ENCODE measurements at regions not wholly inside any gene's neighbourhood (a gene's known extent, or its start where the extent isn't known, plus 50 kb on each side); places are given as distances from the start of the nearest gene placed in this dataset.
A peak's percentile ranks its signal among the peaks of the same experiment; 100 is the strongest.
"Not testable (repeated sequence)": the region's sequence is repeated elsewhere in the genome, so short reads cannot be mapped to it uniquely, and the experiment has no call there.

DNA sequence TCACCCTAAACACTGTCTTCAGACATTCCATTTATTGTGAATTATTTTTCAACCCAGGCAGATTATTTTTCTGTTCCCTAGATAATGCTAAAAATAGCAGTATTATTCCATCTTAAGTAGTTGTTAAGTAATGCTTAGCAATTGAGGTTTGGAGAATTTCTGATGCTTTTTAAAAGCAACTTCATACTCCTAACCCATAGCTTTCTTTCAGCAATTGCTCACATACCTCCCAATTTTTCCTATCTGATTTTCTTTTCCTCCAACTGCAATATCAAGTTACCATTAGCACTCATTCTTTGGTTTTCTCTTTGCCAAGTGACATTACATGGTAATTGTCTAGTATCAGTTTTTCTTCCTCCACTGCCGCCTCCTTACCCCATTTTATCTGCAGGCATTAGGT lies 104.7 kb downstream of the GPR85 start:
- no peak for DNase-seq

DNA sequence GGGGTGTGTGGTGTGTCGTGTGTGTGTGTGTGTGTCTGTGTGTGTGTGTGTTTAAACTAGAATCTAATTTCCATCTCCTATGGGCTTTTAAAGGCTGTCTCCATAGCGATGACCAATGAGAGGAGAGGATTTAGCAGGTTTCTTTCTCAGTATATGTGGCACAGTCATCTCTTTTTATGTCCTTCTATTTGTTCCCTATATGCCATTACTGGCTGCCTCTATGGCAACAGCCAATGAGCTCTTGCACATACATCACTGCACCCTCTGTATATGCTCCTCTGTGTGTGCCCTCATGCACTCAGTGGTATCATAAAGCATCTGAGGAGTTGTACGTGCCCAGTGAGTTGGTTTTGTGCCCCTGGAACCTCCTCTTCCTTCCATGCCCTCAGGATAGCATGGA lies 107.6 kb downstream of the GPR85 start:
- not testable (repeated sequence) for DNase-seq

DNA sequence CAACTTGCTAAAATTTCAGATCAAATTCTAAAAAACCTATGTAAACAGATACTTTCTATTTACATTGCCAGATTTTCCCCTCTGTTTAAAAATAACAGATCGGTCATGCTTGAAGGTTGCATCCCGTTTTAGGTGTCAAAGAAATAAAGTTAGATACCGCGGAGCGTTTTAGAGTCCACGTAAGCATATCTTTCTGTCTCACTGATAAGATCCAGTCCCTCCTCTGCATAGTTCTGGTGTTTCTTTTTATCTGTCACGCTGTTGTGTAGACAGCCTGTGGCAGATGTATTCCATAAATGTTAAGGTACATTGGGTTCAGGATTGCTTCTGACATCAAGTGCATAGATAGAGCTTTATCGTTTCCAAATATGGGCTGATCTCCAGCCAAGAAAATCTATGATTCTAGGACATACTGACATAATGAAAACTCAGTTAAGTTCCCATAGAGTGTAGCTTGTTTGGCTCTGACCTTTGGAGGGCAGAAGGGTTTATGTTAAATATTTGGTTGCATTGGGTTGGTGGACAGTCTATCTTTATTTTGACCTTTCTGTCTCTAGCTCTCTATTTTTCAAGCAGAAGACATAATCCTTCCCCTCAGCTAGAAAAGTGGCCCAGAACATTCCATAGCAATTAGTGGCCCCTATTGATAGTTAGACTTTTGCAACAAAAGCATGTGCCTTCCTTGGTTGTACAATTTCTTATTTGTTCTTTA lies 109.2 kb downstream of the GPR85 start:
- not testable (repeated sequence) for DNase-seq

DNA sequence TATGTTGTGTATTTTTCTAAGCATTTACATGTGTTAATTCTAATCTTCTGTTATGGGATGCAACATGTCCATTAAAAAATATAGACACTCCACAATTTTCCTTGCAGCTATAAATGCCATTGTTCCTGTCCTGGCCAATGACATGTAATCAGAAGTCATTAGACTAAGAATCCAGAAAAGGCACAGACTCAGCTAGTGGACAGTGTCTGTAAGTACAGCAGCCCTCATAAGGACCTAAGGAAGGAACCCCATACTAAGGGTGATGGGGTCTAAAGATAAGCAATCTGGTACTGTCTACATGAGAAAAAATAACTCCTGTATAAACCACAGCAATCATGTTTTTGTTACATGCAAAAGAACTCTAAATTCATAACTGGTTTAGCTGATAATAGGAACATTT lies 115.9 kb downstream of the GPR85 start:
- DNase-seq = no peak

DNA sequence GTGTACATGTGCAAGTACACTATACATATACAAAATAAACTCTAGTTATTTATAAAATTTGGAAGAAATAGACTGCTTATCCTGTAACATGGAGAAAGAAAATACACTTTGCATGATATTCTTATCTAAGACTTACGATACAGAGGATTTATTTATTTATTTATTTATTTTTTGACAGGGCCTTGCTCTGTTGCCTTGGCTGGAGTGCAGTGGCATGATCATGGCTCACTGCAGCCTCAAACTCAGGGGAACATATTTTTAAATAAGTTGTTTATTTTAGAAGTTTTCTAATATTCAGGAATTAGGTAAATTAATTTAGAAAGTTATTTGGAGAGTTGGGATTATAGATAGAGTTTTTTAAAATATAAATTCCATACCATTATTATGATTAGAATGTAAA lies 116.7 kb downstream of the GPR85 start:
- DNase-seq = no peak

DNA sequence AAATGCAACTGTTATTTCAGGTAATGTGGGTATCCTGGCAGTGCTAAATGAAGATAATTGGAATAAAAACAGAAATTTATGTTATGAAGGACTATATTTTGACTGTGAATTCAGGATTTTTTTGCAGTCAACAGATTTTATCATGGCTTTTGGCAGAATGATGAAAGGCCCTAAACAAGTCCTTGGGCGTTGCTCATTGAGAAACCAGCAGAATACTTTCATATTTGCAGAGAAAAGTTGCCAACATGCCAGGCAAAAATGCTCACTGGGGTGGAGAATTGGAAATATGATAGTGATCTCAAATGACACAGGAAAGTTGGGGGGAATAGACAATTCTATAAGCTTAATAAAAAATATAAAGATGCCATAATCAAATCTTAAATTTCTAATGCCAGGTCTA lies 121.1 kb downstream of the GPR85 start:
- no peak for DNase-seq

DNA sequence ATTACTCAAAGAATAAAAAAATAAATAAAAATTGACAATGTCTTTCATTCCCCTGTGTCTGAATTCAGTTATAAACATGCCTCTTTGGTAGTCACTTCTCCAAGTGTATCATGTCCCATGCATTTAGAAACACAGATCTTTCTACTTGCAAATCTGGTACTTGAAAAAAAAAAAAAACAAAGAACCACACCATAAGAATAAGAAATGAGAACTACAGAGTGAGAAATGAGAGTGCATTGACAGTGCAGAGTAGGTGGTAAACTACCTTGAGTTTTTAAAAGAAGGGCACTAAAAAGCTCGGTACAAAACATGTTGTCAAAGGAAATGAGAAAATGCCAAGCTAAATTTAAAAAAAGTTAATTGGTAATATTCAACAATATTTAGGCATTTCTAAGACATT lies 123.0 kb downstream of the GPR85 start:
- DNase-seq = no peak

DNA sequence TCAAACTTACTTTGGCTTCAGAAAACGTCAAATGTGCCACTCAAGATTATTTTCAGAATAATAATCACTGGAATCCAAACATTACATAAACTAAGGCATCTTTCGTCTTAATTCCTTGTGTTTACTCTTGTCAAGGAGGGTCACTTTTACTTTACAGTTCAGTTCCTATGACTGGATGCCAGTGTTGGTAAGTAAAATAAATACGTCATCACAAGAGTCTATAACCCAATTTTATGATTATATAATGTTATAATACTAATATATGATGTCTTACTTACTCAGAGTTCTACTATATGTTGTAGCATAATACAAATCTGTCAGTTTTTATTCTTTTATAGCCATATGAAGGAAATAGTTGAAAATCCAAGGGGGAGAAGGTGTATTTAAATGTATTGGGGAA lies 123.8 kb downstream of the GPR85 start:
- no peak for DNase-seq

DNA sequence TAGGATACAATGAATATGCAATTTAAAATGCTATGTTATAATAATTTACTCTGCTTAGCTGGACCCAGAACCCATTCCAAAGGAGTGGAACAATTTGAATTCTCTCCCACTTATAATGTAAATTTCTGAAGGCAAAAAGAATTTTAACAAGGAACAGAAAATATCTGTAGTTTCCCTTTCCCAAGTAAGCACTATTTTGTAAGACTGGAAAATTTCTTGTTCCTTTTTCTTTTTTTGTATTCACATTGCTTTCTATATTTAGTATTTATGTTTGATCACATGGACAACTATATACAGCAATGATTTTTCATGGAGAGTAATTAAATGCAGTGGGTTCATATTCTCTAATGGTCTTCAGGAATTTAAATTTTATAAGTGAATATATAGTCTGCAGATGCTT lies 127.4 kb downstream of the GPR85 start:
- DNase-seq = no peak

DNA sequence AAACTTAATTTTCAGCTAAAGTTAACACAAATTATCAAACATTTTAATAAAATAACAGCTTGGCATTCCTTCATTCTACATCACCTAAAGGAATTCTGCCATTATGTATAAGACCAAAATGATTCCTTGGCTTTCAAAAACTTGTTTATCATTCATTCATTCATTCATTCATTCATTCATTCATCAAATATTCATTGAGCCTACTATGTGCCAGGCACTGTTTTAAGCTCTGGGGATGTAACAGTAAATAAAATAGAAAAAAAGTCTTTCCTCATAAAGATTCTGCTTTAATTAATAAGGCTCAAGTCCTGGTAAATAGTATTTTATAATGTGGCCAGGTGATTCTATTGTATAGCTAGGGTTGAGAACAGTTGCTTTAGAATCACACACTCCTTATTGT lies 127.9 kb downstream of the GPR85 start:
- DNase-seq = no peak

DNA sequence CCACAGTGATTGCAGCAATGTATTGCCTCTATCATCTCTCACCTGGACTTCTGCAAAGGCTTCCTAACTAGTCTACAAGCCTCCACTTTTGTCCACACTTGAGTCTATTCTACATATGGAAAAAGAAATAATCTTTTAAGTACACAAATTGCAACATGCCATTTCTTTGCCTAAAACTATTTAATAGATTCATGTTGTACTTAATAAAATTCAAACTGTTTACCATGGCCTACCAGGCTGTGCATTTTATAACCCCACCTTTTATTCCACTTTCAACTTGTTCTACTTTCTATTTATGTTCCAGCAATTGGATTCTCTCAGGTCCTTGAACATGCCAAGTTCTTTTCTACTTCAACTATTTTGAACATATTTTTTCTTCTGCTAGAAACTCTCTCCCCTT lies 128.7 kb downstream of the GPR85 start:
- no peak for DNase-seq

DNA sequence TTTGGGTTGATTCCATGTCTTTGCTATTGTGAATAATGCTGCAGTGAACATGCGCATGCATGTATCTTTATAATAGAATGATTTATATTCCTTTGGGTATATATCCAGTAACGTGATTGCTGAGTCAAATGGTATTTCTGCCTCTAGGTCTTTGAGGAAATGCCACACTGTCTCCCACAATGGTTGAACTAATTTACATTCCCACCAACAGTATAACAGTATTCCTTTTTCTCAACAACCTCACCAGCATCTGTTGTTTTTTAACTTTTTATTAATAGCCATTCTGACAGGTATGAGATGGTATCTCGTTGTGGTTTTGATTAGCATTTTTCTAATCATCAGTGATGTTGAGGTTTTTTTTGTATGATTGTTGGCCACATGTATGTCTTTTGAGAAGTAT lies 133.6 kb downstream of the GPR85 start:
- DNase-seq = not testable (repeated sequence)

DNA sequence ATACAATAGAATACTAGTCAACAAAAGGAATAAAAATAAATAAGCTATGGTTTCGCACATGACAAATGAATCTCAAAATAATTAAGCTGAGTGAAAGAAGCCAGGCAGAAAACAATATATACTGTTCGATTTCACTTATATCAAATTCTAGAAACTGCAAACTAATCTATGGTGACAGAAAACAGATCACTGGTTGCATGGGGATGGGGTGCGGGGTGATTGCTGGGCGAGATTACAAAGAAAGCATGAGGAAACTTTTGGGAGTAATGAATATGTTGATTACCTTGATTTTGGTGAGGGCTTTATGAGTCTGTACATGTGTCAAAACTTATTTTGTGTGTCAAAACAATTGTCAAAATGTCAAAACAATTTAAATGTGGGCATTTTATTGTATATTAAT lies 135.6 kb downstream of the GPR85 start:
- DNase-seq = no peak

DNA sequence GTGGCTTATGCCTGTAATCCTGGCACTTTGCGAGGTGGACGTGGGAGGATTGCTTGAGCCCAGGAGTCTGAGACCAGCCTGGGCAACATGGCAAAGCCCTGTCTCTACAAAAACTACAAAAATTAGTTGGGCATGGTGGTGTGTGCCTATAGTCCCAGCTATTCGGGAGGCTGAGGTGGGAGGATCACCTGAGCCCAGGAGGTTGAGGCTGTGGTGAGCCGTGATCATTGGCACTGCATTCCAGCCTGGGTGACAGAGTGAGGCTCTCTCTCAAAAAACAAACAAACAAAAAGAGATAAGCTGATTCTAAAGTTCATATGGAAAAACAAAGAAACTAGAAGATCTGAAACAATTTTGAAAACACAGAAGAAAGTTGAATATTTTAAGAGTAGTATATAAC lies 136.9 kb downstream of the GPR85 start:
- DNase-seq = not testable (repeated sequence)

DNA sequence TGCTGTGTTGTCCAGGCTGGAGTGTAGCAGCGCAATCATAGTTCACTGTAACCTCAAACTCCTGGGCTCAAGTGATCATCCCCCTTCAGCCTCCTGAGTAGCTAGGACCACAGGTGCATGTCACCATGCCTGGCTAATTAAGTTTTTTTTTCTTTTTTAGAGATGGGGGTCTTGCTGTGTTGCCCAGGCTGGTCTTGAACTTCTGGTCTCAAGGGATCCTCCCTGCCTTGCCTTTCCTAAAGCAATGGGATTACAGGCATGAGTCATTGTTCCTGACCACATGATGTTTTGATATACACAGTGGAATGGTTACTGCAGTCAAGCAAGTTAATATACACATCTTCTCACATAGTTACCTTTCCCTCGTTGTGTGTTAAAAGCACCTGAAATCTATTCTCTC lies 140.3 kb downstream of the GPR85 start:
- DNase-seq = no peak

DNA sequence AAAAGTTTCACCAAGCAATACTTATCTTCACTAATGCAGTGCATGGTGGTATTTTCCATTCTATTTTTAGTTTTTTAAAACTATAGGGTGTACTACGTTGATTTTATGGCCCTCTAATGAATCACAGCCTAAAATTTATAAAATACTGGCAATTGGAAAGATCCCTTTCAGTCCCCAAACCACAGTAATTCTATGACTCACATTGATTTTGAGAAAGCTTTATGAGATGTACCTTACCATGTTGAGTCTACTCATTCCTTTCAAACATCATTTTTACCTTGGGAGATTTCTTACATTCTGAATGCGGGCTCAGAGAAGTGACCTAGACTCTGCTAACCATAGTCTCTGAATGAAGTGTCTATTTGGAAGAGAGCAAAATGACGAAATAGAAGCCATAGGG lies 141.6 kb downstream of the GPR85 start:
- no peak for DNase-seq

DNA sequence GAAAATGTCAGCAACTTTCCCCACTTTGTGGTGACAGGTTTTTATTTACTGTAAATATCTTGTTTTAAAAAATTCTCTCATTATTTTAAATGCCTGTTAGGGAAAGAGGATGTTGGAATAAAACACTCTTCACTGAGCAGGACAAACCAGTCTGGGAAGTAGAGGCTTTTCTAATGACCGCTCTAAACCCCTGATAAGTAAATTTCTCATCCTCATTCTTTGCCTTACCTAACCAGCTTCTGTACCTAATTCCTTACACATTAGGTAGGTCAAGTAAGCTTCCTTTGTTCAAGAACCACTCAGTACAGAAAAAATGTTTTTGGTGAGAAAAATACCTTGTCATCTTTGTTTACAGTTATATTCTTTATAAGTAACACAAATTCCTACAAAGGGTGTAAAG lies 143.6 kb downstream of the GPR85 start:
- no peak for DNase-seq

DNA sequence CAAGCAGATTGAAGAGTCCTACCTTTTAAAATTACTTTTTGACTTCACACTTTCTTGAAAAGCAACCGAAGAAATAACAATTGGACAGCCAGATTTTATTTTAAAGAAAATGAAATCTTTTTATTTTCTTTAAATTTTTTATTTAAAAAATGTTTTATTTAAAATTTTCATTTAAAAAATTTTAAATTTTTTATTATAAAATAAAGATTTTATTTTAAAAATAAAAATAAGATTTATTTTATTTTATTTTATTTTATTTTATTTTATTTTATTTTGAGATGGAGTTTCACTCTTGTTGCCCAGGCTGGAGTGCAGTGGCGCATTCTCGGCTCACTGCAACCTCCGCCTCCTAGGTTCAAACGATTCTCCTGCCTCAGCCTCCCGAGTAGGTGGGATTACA lies 144.5 kb downstream of the GPR85 start:
- not testable (repeated sequence) for DNase-seq

DNA sequence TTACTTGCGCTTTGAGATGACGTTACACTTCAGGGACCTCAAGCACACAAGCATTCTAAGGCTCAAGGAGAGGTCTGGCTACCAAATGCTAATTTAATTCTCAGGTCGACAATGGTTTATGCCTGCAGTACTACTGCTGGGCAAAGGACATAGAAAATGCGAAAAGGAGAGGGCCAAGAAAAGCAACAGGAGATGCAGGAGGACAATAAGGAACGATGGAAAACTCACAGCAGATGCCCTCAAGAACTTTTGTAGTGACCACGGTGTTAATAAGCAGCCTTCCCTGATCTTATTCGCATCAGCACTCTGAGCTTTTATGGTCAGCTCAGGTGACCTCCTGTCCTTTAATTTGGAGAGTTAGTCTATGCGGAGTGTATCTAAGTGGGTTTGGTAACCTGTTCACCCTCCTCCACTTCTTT lies 146.3 kb downstream of the GPR85 start:
- no peak for DNase-seq

DNA sequence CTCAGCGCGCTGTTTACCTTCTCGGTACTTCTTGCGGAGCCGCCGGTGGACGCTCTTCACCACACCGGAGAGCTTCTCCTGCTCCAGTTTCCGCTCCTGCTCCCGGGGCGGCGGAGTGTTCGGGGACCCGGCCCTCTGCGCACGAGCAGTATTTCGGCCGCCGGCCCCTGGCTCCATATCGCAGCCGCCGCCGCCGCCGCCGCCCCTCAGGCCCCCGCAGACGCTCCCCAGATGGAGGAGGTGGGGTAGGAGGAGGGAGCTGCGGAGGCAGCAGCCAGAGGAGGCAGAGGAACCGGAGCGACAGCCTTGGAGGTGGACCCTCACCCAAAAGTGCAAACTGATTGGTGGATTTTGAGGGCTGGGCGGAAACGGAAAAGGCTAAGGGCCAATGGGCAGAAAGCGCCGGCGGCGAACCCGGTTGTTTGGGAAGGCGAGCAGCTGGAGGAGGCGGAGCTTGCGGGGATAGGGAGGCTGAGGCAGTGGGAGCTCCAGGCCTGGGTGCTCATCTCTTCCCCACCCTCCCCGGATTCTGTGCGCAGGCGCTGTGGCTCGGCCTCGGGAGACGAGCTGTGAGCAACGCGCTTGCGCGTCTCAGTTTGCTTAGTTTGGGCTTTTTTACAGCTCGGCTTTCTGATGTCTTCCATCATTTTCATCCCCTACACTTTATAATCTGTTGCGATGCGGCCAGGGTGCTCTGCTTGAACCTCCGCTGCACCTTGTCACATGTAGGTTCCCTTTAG lies 146.9 kb downstream of the GPR85 start:
- peak; percentile 95 for DNase-seq

DNA sequence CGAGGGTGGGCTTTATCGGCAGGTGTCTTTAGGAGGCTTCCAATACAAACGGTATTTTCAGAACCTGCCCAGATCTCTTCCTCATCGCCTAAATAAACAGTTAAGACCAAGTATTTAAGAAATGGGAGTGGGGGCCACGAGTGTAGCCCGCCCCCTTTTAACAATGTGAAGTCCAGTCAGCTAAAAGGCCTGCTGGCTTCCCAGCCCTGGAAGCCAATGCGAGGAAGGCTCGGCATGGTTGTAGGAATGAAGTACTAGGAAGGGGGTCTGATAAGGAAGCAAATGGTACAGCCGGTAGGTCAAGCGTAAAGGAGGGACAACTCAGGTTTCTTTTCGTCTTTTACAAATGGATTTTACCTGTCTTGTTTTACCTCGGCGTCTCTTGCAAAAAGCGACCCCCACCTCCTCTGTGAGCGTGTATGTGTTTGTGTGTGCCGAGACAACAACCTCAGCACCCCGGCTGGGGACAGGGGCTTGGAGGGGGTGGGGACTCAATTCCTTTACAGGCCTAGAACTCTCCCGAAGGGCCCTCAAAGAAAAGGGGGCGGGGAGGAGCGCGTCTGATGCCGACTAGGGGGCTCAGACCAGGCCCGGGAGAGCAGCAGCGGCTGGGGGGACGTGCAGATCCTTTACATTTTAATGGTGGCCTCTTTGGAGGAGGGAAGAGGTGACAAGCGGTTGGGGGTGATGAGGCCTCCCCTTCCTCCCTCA lies 147.6 kb downstream of the GPR85 start:
- DNase-seq = no peak

DNA sequence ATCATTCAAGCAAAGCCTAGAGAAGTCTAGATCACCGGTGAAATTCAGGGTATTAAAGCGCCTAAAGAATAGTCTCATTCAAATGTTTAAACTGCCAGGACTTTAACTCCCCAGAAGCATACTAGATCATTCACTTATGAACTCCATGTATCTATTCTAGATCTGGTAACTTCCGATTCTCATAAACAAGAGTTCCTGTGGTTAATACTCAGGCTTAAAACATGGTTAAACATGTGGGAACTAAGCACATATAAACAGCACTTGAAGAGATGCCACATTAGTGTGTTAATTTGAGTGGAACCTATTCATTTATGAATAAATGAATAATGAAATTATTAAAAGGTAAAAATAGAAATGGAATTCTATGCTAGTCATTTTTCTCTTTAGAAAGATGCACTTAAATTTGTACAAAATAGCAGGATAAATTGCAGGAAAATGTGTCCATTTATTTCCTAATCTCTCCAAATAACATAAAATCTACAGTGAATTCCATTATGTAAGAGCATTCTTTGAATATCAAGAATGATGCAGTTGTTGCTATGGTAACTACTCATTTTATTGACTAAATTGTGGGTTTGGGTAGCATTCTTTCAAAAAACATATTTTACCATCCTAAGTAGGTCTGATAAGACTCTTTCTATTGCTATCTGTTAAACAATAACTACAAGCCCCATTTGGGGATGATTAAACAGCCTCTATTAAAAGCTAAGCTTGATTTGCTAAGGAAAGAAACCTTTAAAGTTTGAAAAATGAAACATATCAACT lies 147.6 kb upstream of the TMEM168 start:
- DNase-seq = peak; percentile 48

DNA sequence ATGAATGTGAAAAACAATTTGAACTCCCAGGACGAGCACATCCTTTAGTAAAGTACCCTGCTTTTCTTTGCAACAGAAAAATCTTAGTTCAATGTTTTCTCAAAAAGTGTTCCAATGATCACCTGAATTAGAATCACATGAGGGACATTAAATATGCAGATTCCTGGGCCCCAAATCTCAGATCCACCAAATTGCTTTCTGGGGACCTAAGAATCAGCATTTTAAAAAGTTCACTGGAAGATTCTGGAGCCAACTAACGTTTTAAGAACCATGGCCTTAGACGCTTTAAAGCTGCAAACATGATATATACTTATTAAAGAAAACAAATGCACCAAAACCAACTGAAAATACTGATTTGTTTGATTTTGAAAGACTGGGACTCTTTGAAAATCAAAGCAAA lies 143.4 kb upstream of the TMEM168 start:
- DNase-seq = no peak
